Nephron (organoid): ENCODE measurements at regions not wholly inside any gene's neighbourhood (a gene's known extent, or its start where the extent isn't known, plus 50 kb on each side); places are given as distances from the start of the nearest gene placed in this dataset.

Source experiments
- H3K27ac Mint-ChIP-seq, 3 experiments: 2 replicates each; pipeline ENCODE4 v1.8.0; 2020; ENCODE audit warnings: mixed read lengths in 3 of 3, mild to moderate bottlenecking in 2 of 3, moderate library complexity in 1 of 3
- H3K27me3 Mint-ChIP-seq: 2 replicates; pipeline ENCODE4 v1.8.0; 2021; ENCODE audit warnings: low read depth, mild to moderate bottlenecking, moderate library complexity, mixed read lengths
- H3K36me3 Mint-ChIP-seq: 2 replicates; pipeline ENCODE4 v1.8.0; 2020; ENCODE audit warnings: low read depth, mixed read lengths
- H3K4me1 Mint-ChIP-seq: 2 replicates; pipeline ENCODE4 v1.8.0; 2020; ENCODE audit warnings: mixed read lengths
- H3K4me3 Mint-ChIP-seq, 3 experiments: 2 replicates each; pipeline ENCODE4 v1.8.0; 2020; ENCODE audit warnings: mild to moderate bottlenecking in 3 of 3, mixed read lengths in 3 of 3, moderate library complexity in 2 of 3
- H3K9me3 Mint-ChIP-seq: 2 replicates; pipeline ENCODE4 v1.8.0; 2020; ENCODE audit warnings: mixed read lengths
- CTCF ChIP-seq, 3 experiments: fragments of 200-600 bp; sonication (generic); IDR thresholded peaks; one replicate each; pipeline ENCODE4 v1.5.0; 2021; ENCODE audit warnings: antibody characterized with exemption in 3 of 3; ENCODE audit not compliant: unreplicated experiment in 3 of 3

GRCh38 chr10:64275001-64275400, 753.8 kb downstream of the REEP3 start:
- Mint-ChIP-seq H3K36me3 (no peaks in the 10 kb centered on the region), H3K27ac (no peak overlapping the region), H3K4me1 (no peaks in the 10 kb centered on the region), H3K27me3 (peaks cover 3% of the 10 kb centered on the region), H3K9me3 (no peaks in the 10 kb centered on the region), H3K4me3 (no peak overlapping the region)
- TF ChIP-seq CTCF (IDR thresholded peaks at IDR 0.05; ENCODE audit: unreplicated experiment in 3 of 3): no peak

- H3K36me3 Mint-ChIP-seq: no peaks in the 10 kb centered on the region
- no peaks in the 10 kb centered on the region for H3K4me1 Mint-ChIP-seq
- TF ChIP-seq CTCF (IDR thresholded peaks at IDR 0.05; ENCODE audit: unreplicated experiment in 3 of 3): no peak
- peaks cover 3% of the 10 kb centered on the region for H3K27me3 Mint-ChIP-seq
- no peak overlapping the region for H3K4me3 Mint-ChIP-seq
- no peaks in the 10 kb centered on the region for H3K9me3 Mint-ChIP-seq
- no peak overlapping the region for H3K27ac Mint-ChIP-seq
These were observed 754.6 kb downstream of the REEP3 start for GRCh38 chr10:64275774-64276173.

- Mint-ChIP-seq H3K4me1 (no peaks in the 10 kb centered on the region), H3K36me3 (no peaks in the 10 kb centered on the region), H3K27me3 (peaks cover 3% of the 10 kb centered on the region), H3K4me3 (no peak overlapping the region), H3K27ac (no peak overlapping the region), H3K9me3 (no peaks in the 10 kb centered on the region)
- no peak for TF ChIP-seq CTCF (IDR thresholded peaks at IDR 0.05; ENCODE audit: unreplicated experiment in 3 of 3)
These were observed 756.3 kb downstream of the REEP3 start for GRCh38 chr10:64277536-64277935.

GRCh38 chr10:64283621-64284020, 762.4 kb downstream of the REEP3 start:
- H3K27ac Mint-ChIP-seq: no peak overlapping the region
- no peaks in the 10 kb centered on the region for H3K27me3 Mint-ChIP-seq
- H3K4me1 Mint-ChIP-seq: no peaks in the 10 kb centered on the region
- H3K4me3 Mint-ChIP-seq: no peak overlapping the region
- TF ChIP-seq CTCF (IDR thresholded peaks at IDR 0.05; ENCODE audit: unreplicated experiment in 3 of 3): no peak
- H3K9me3 Mint-ChIP-seq: no peaks in the 10 kb centered on the region
- H3K36me3 Mint-ChIP-seq: no peaks in the 10 kb centered on the region

- H3K4me3 Mint-ChIP-seq: no peak overlapping the region
- H3K27me3 Mint-ChIP-seq: no peaks in the 10 kb centered on the region
- H3K9me3 Mint-ChIP-seq: no peaks in the 10 kb centered on the region
- H3K27ac Mint-ChIP-seq: no peak overlapping the region
- no peak for TF ChIP-seq CTCF (IDR thresholded peaks at IDR 0.05; ENCODE audit: unreplicated experiment in 3 of 3)
- H3K4me1 Mint-ChIP-seq: no peaks in the 10 kb centered on the region
- no peaks in the 10 kb centered on the region for H3K36me3 Mint-ChIP-seq
These were observed 765.3 kb downstream of the REEP3 start for GRCh38 chr10:64286533-64286932.

- Mint-ChIP-seq H3K4me3 (no peak overlapping the region), H3K27ac (no peak overlapping the region), H3K9me3 (no peaks in the 10 kb centered on the region), H3K4me1 (no peaks in the 10 kb centered on the region), H3K27me3 (no peaks in the 10 kb centered on the region), H3K36me3 (no peaks in the 10 kb centered on the region)
- TF ChIP-seq CTCF (IDR thresholded peaks at IDR 0.05; ENCODE audit: unreplicated experiment in 3 of 3): no peak
These were observed 767.2 kb downstream of the REEP3 start for GRCh38 chr10:64288404-64288803.
